CD14-positive monocyte (primary cell): ENCODE measurements at regions not wholly inside any gene's neighbourhood (a gene's known extent, or its start where the extent isn't known, plus 50 kb on each side); places are given as distances from the start of the nearest gene placed in this dataset.

Experiments
- DNase-seq, 3 donors: peaks; one replicate each; pipeline ENCODE4 v3.0.0-alpha.2; 2011 to 2022
- H2AFZ ChIP-seq: 2 replicates; pipeline ENCODE4 v1.6.0; 2012; ENCODE audit warnings: mild to moderate bottlenecking, low read depth, low read length, inconsistent platforms; ENCODE audit not compliant: insufficient read depth, poor library complexity, severe bottlenecking
- H3K27ac ChIP-seq, 2 donors: 1 replicate in 1 of 2; 2 replicates in 1 of 2; pipeline ENCODE4 v1.5.1; 2012 to 2013; ENCODE audit warnings: low read length in 2 of 2, control low read depth in 1 of 2, inconsistent platforms in 1 of 2, low read depth in 1 of 2, mild to moderate bottlenecking in 1 of 2
- H3K27me3 ChIP-seq, 2 donors: one replicate each; pipeline versions ENCODE4 v1.6.0 to v1.6.1; 2011 to 2013; ENCODE audit warnings: low read length in 2 of 2; ENCODE audit not compliant: control insufficient read depth in 2 of 2, insufficient read depth in 2 of 2
- H3K36me3 ChIP-seq, 2 donors: replicated peaks in 1 of 2; 1 replicate in 1 of 2; 2 replicates in 1 of 2; pipeline versions ENCODE4 v1.5.1 to v1.6.1; 2012 to 2013; ENCODE audit warnings: low read length in 2 of 2, control low read depth in 1 of 2, inconsistent platforms in 1 of 2, mild to moderate bottlenecking in 1 of 2; ENCODE audit not compliant: insufficient read depth in 2 of 2, control insufficient read depth in 1 of 2
- H3K4me1 ChIP-seq, 2 donors: 1 replicate in 1 of 2; 2 replicates in 1 of 2; pipeline versions ENCODE4 v1.5.1 to v1.6.1; 2012 to 2013; ENCODE audit warnings: low read length in 2 of 2, control low read depth in 1 of 2, inconsistent platforms in 1 of 2, mild to moderate bottlenecking in 1 of 2, moderate library complexity in 1 of 2; ENCODE audit not compliant: insufficient read depth in 2 of 2, control insufficient read depth in 1 of 2
- H3K4me2 ChIP-seq: replicated peaks from 2 replicates; pipeline ENCODE3; 2012; ENCODE audit warnings: low read length, moderate library complexity, mild to moderate bottlenecking; ENCODE audit not compliant: poor library complexity, severe bottlenecking; ENCODE audit errors: extremely low read depth
- H3K4me3 ChIP-seq, 3 experiments: fragments of 200-600 bp in 1 of 3; sonication (generic) in 1 of 3; replicated peaks in 1 of 3; 1 replicate in 2 of 3; 2 replicates in 1 of 3; pipeline ENCODE4 v1.5.1; 2011 to 2013; ENCODE audit warnings: low read length in 3 of 3, mild to moderate bottlenecking in 3 of 3, control low read depth in 2 of 3, low read depth in 2 of 3, inconsistent platforms in 1 of 3, moderate library complexity in 1 of 3
- H3K79me2 ChIP-seq: 2 replicates; pipeline ENCODE4 v1.6.0; 2012; ENCODE audit warnings: mild to moderate bottlenecking, control low read depth, inconsistent platforms, low read length, moderate library complexity; ENCODE audit not compliant: insufficient read depth
- H3K9ac ChIP-seq: 2 replicates; pipeline ENCODE4 v1.6.0; 2017; ENCODE audit warnings: low read length, mild to moderate bottlenecking; ENCODE audit not compliant: insufficient read depth, poor library complexity, severe bottlenecking
- H3K9me3 ChIP-seq, 2 donors: replicated peaks in 1 of 2; 1 replicate in 1 of 2; 2 replicates in 1 of 2; pipeline versions ENCODE4 v1.5.1 to v1.6.1; 2012 to 2013; ENCODE audit warnings: low read length in 2 of 2, control low read depth in 1 of 2; ENCODE audit not compliant: control insufficient read depth in 1 of 2, insufficient read depth in 1 of 2
- H4K20me1 ChIP-seq: 2 replicates; pipeline ENCODE4 v1.6.0; 2012; ENCODE audit warnings: mild to moderate bottlenecking, low read length, control low read depth, moderate library complexity; ENCODE audit not compliant: insufficient read depth
- H3K27ac Mint-ChIP-seq, 7 donors: one replicate each; pipeline ENCODE4 v1.8.0; 2020; ENCODE audit warnings: mild to moderate bottlenecking in 7 of 7, mixed read lengths in 7 of 7, moderate library complexity in 6 of 7, inconsistent platforms in 2 of 7
- H3K27me3 Mint-ChIP-seq, 3 donors: one replicate each; pipeline ENCODE4 v1.8.0; 2021 to 2022; ENCODE audit warnings: low read depth in 3 of 3, mild to moderate bottlenecking in 3 of 3, mixed read lengths in 3 of 3, moderate library complexity in 3 of 3, inconsistent platforms in 1 of 3
- H3K36me3 Mint-ChIP-seq, 2 donors: one replicate each; pipeline ENCODE4 v1.8.0; 2020; ENCODE audit warnings: mixed read lengths in 2 of 2, inconsistent platforms in 1 of 2, mild to moderate bottlenecking in 1 of 2
- H3K4me1 Mint-ChIP-seq: one replicate; pipeline ENCODE4 v1.8.0; 2020; ENCODE audit warnings: mild to moderate bottlenecking, mixed read lengths
- H3K4me3 Mint-ChIP-seq, 2 donors: one replicate each; pipeline ENCODE4 v1.8.0; 2020; ENCODE audit warnings: mild to moderate bottlenecking in 2 of 2, mixed read lengths in 2 of 2, moderate library complexity in 1 of 2
- H3K9me3 Mint-ChIP-seq, 7 donors: one replicate each; pipeline ENCODE4 v1.8.0; 2020 to 2022; ENCODE audit warnings: mixed read lengths in 7 of 7, mild to moderate bottlenecking in 6 of 7, moderate library complexity in 6 of 7, inconsistent platforms in 2 of 7
- WGBS: methylation state at CpG from one replicate; pipeline ENCODE4 v1.1.5; 2013; ENCODE audit warnings: missing lambda C conversion rate; ENCODE audit not compliant: insufficient coverage; 5-methylcytosine and 5-hydroxymethylcytosine counted together
- intact Hi-C, 2 donors: fragments of 100-400 bp; cut with micrococcal nuclease; formaldehyde crosslinking; loops; one replicate each; pipeline versions ENCODE4 v1.15.0 to v1.15.1; 2023
- TF ChIP-seq, protein P1 (sequence below): fragments of 200-600 bp; IDR thresholded peaks from one replicate; pipeline ENCODE4 v1.8.0; 2022; ENCODE audit warnings: antibody characterized with exemption, mild to moderate bottlenecking

DNA sequence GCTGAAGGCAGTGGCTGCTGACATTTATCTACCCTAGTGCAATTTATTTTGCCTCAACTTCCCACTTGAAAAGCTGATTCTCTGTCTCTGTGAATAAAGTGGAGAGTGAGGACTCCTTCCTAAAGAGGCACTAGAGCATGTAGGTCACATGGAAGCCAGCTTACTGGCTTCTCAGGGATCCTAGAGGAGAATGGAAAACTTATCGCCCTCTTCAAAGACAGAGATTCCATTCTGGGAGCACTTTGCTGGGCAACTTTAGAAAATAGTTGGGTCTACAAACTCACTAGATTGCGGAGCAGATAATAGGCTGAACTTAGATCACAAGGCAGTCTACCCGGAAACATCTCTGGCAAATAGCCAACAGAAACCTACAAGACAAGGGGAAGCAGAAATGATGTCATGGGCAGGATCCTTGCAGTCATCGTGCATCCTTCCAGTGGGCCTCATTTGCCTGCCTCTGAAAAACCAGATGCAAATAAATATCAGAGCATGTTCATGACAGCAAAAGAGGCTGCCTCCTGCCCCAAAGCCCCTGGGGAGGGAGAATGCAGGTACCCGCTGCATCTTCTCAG is 104.8 kb upstream of the BARHL2 start:
- no peaks in the 10 kb centered on the region for H3K4me1 Mint-ChIP-seq
- TF ChIP-seq, protein P1, sequence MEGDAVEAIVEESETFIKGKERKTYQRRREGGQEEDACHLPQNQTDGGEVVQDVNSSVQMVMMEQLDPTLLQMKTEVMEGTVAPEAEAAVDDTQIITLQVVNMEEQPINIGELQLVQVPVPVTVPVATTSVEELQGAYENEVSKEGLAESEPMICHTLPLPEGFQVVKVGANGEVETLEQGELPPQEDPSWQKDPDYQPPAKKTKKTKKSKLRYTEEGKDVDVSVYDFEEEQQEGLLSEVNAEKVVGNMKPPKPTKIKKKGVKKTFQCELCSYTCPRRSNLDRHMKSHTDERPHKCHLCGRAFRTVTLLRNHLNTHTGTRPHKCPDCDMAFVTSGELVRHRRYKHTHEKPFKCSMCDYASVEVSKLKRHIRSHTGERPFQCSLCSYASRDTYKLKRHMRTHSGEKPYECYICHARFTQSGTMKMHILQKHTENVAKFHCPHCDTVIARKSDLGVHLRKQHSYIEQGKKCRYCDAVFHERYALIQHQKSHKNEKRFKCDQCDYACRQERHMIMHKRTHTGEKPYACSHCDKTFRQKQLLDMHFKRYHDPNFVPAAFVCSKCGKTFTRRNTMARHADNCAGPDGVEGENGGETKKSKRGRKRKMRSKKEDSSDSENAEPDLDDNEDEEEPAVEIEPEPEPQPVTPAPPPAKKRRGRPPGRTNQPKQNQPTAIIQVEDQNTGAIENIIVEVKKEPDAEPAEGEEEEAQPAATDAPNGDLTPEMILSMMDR, result no peak
- H3K4me3 Mint-ChIP-seq, result no peak overlapping the region
- intact Hi-C loops, result no loop called here
- peaks cover 0 to 10% (median 4%) of the 10 kb centered on the region in 7 donors for H3K9me3 Mint-ChIP-seq
- H3K27me3 ChIP-seq, result peaks cover 3 to 6% of the 10 kb centered on the region in 2 donors
- no peak overlapping the region for H3K27ac Mint-ChIP-seq
- no peak overlapping the region for H3K4me2 ChIP-seq
- no peaks in the 10 kb centered on the region for H3K36me3 ChIP-seq
- no peak for DNase-seq
- H4K20me1 ChIP-seq, result no peaks in the 10 kb centered on the region
- WGBS, result 80% methylated on average over 3 of the region's 5 CpGs
- H3K4me3 ChIP-seq, result no peak overlapping the region
- no peak overlapping the region for H3K9ac ChIP-seq
- H3K36me3 Mint-ChIP-seq, result no peaks in the 10 kb centered on the region
- no peaks in the 10 kb centered on the region for H3K79me2 ChIP-seq
- H3K9me3 ChIP-seq, result no peaks in the 10 kb centered on the region
- H3K27me3 Mint-ChIP-seq, result peaks cover 10 to 22% (median 17%) of the 10 kb centered on the region in 3 donors
- no peaks in the 10 kb centered on the region for H3K4me1 ChIP-seq
- H3K27ac ChIP-seq, result no peak overlapping the region
- H2AFZ ChIP-seq, result no peak overlapping the region

DNA sequence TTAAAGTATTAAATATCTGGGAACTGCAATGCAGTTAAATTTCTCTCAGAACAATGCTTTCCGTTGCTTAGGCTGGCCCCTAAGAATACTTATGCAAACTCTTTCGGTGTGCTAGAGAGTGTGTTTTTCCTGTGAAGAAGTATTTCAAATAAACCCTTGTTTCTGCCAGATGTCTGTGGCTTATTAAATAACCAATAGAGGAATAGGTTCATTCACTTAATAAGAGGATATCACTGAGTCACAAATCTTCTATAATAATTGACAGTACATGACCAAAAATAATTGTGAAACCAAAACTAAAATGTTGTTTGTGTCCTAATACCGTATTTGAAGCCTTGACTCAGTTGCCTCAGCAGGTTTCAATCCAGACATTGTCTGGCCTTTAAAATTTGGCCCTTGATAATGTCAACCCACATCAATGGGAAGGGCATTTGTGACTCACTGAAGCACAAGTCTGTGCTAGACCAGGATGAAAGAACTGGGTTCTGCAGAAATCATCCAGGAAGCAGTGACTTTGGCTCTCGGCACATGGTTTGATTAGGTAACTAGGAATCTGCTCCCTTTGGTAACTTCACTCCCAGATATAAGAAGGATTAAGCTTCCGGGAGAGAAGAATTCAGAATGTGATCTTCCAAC is 104.2 kb upstream of the BARHL2 start:
- TF ChIP-seq, protein P1, result no peak
- no peaks in the 10 kb centered on the region for H3K4me1 ChIP-seq
- no peak overlapping the region for H2AFZ ChIP-seq
- no peak for DNase-seq
- Mint-ChIP-seq H3K9me3 (peaks cover 0 to 10% (median 5%) of the 10 kb centered on the region in 7 donors), H3K27ac (no peak overlapping the region), H3K36me3 (no peaks in the 10 kb centered on the region), H3K27me3 (peaks cover 10 to 21% (median 15%) of the 10 kb centered on the region in 3 donors), H3K4me3 (no peak overlapping the region), H3K4me1 (no peaks in the 10 kb centered on the region)
- H3K4me3 ChIP-seq, result no peak overlapping the region
- 63% methylated on average over 1 of the region's 5 CpGs for WGBS
- H3K9me3 ChIP-seq, result no peaks in the 10 kb centered on the region
- no peak overlapping the region for H3K9ac ChIP-seq
- H4K20me1 ChIP-seq, result no peaks in the 10 kb centered on the region
- H3K36me3 ChIP-seq, result no peaks in the 10 kb centered on the region
- H3K4me2 ChIP-seq, result no peak overlapping the region
- no peaks in the 10 kb centered on the region for H3K79me2 ChIP-seq
- no peak overlapping the region for H3K27ac ChIP-seq
- intact Hi-C loops, result no loop called here
- H3K27me3 ChIP-seq, result peaks cover 0 to 3% of the 10 kb centered on the region in 2 donors
